HepG2 (cell line): ENCODE measurements at regions not wholly inside any gene's neighbourhood (a gene's known extent, or its start where the extent isn't known, plus 50 kb on each side); places are given as distances from the start of the nearest gene placed in this dataset.

Source experiments
- ATRX ChIP-seq: sonication (generic); formaldehyde crosslinking; IDR thresholded peaks from 2 replicates; pipeline ENCODE4 v1.4.0; 2020; ENCODE audit warnings: missing genetic modification reagents, borderline replicate concordance
- HNRNPH1 ChIP-seq: fragments of 200-400 bp; formaldehyde crosslinking; optimal IDR thresholded peaks from 2 replicates; pipeline ENCODE3; 2017; ENCODE audit warnings: mild to moderate bottlenecking, low read depth, low read length
- JUND ChIP-seq: sonication (generic); formaldehyde crosslinking; IDR thresholded peaks from 2 replicates; pipeline ENCODE4 v1.8.0; 2022; ENCODE audit warnings: mild to moderate bottlenecking, missing genetic modification reagents
- NFIC ChIP-seq: IDR thresholded peaks from 2 replicates; pipeline ENCODE4 v1.6.1; 2012; ENCODE audit warnings: mild to moderate bottlenecking, low read length, inconsistent platforms
- RAD21 ChIP-seq: fragments of 450-650 bp; formaldehyde crosslinking; IDR thresholded peaks from 2 replicates; pipeline ENCODE4 v1.5.0; 2020; ENCODE audit warnings: mild to moderate bottlenecking
- ZNF121 ChIP-seq: sonication (generic); formaldehyde crosslinking; IDR thresholded peaks from 2 replicates; pipeline ENCODE4 v1.5.0; 2020; ENCODE audit warnings: mild to moderate bottlenecking, missing genetic modification reagents
- ZNF3 ChIP-seq: IDR thresholded peaks from 2 replicates; pipeline ENCODE4 v1.7.0; 2017; ENCODE audit warnings: inconsistent platforms
- ZNF331 ChIP-seq: sonication (generic); formaldehyde crosslinking; IDR thresholded peaks from 2 replicates; pipeline ENCODE4 v1.4.0; 2020; ENCODE audit warnings: missing genetic modification reagents
- TF ChIP-seq, protein P1 (sequence below): sonication (generic); formaldehyde crosslinking; IDR thresholded peaks from 2 replicates; pipeline ENCODE4 v1.4.0; 2020; ENCODE audit warnings: missing genetic modification reagents, mild to moderate bottlenecking, borderline replicate concordance
- TF ChIP-seq, protein P2 (sequence below): sonication (generic); formaldehyde crosslinking; IDR thresholded peaks from 2 replicates; pipeline ENCODE4 v1.5.0; 2020; ENCODE audit warnings: mild to moderate bottlenecking, missing genetic modification reagents, moderate library complexity

DNA sequence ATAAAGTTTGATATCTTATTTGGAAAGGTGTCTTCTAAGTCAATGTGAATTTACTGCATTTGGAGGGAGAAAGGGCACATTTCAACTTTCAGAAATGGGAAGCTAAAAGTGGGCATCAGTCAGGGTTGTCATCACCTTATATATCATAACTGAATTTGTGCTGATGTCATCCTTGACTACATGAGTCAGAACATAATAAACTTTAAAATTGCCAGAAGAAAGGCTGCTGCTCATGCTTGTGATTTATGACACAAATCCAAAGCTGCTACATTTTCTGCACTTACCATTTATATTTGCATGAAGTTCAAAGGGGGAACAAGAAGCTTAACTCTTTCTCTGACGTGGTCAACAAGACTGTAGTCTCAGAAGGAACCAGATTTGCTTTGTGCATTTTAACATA is 196.6 kb downstream of the UTP18 start:
- TF ChIP-seq ZNF331 (no peak), ZNF121 (CRISPR knock-in tag) (no peak), HNRNPH1 (no peak), ZNF3 (CRISPR knock-in tag) (no peak), NFIC (no peak), JUND (CRISPR knock-in tag) (no peak), ATRX (CRISPR knock-in tag) (no peak), RAD21 (no peak)
- TF ChIP-seq, protein P1, sequence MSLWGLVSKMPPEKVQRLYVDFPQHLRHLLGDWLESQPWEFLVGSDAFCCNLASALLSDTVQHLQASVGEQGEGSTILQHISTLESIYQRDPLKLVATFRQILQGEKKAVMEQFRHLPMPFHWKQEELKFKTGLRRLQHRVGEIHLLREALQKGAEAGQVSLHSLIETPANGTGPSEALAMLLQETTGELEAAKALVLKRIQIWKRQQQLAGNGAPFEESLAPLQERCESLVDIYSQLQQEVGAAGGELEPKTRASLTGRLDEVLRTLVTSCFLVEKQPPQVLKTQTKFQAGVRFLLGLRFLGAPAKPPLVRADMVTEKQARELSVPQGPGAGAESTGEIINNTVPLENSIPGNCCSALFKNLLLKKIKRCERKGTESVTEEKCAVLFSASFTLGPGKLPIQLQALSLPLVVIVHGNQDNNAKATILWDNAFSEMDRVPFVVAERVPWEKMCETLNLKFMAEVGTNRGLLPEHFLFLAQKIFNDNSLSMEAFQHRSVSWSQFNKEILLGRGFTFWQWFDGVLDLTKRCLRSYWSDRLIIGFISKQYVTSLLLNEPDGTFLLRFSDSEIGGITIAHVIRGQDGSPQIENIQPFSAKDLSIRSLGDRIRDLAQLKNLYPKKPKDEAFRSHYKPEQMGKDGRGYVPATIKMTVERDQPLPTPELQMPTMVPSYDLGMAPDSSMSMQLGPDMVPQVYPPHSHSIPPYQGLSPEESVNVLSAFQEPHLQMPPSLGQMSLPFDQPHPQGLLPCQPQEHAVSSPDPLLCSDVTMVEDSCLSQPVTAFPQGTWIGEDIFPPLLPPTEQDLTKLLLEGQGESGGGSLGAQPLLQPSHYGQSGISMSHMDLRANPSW (CRISPR knock-in tag): no peak
- TF ChIP-seq, protein P2, sequence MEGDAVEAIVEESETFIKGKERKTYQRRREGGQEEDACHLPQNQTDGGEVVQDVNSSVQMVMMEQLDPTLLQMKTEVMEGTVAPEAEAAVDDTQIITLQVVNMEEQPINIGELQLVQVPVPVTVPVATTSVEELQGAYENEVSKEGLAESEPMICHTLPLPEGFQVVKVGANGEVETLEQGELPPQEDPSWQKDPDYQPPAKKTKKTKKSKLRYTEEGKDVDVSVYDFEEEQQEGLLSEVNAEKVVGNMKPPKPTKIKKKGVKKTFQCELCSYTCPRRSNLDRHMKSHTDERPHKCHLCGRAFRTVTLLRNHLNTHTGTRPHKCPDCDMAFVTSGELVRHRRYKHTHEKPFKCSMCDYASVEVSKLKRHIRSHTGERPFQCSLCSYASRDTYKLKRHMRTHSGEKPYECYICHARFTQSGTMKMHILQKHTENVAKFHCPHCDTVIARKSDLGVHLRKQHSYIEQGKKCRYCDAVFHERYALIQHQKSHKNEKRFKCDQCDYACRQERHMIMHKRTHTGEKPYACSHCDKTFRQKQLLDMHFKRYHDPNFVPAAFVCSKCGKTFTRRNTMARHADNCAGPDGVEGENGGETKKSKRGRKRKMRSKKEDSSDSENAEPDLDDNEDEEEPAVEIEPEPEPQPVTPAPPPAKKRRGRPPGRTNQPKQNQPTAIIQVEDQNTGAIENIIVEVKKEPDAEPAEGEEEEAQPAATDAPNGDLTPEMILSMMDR (CRISPR knock-in tag): no peak
